Erythroblast (primary cell): ENCODE measurements at regions not wholly inside any gene's neighbourhood (a gene's known extent, or its start where the extent isn't known, plus 50 kb on each side); places are given as distances from the start of the nearest gene placed in this dataset.

Source experiments
- GATA1 ChIP-seq: IDR thresholded peaks from 2 replicates; pipeline ENCODE4 v1.6.1; 2011; ENCODE audit warnings: low read depth, mild to moderate bottlenecking, control low read depth, low read length, moderate library complexity
- POLR2A ChIP-seq: IDR thresholded peaks from 2 replicates; pipeline ENCODE4 v1.6.1; 2011; ENCODE audit warnings: mild to moderate bottlenecking, low read length

DNA sequence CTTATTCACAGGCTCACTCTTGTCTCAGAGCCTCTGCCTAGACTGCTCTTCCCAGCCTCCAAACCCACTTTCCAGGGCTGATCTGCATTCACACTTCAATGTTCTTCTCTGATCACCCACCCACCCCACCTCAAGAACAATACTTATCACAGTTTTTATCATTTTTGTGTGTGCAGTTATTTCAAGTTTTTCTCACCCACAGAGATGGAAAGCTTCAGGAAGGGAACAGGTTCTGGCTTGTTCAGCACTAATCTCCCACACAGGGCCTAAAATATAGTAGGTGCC, 160.9 kb downstream of the MRPL14 start:
- TF ChIP-seq POLR2A (no peak), GATA1 (no peak)
